COLO829 (cell line): ENCODE measurements at regions not wholly inside any gene's neighbourhood (a gene's known extent, or its start where the extent isn't known, plus 50 kb on each side); places are given as distances from the start of the nearest gene placed in this dataset.

ENCODE experiments used
- DNase-seq: peaks from one replicate; pipeline ENCODE4 v3.0.0; 2012; ENCODE audit warnings: low spot score

GRCh38 chr6:4322134-4322845, 186.9 kb upstream of the ECI2 start:
- no peak for DNase-seq

- peak; percentile 48 for DNase-seq
These were observed 185.5 kb upstream of the ECI2 start for GRCh38 chr6:4320860-4321259.

- DNase-seq, result no peak
These were observed 184.8 kb upstream of the ECI2 start for GRCh38 chr6:4319981-4320683.

GRCh38 chr6:4318321-4318720, 182.9 kb upstream of the ECI2 start:
- DNase-seq, result no peak

- DNase-seq, result peak; percentile 63
These were observed 181.6 kb upstream of the ECI2 start for GRCh38 chr6:4316867-4317400.

GRCh38 chr6:4314201-4314707, 178.9 kb upstream of the ECI2 start:
- DNase-seq, result no peak

- DNase-seq, result peak; percentile 78
These were observed 177.8 kb upstream of the ECI2 start for GRCh38 chr6:4313044-4313686.

- DNase-seq, result no peak
These were observed 176.8 kb upstream of the ECI2 start for GRCh38 chr6:4311976-4312860.

- no peak for DNase-seq
These were observed 174.2 kb upstream of the ECI2 start for GRCh38 chr6:4309540-4309939.

- DNase-seq, result no peak
These were observed 173.0 kb upstream of the ECI2 start for GRCh38 chr6:4308364-4308763.

GRCh38 chr6:4304927-4305455, 169.6 kb upstream of the ECI2 start:
- DNase-seq, result no peak

GRCh38 chr6:4303638-4304037, 168.3 kb upstream of the ECI2 start:
- no peak for DNase-seq

- no peak for DNase-seq
These were observed 167.1 kb upstream of the ECI2 start for GRCh38 chr6:4302524-4302923.

- no peak for DNase-seq
These were observed 166.5 kb upstream of the ECI2 start for GRCh38 chr6:4301871-4302270.

- DNase-seq, result no peak
These were observed 165.5 kb upstream of the ECI2 start for GRCh38 chr6:4300917-4301316.

- no peak for DNase-seq
These were observed 164.1 kb upstream of the ECI2 start for GRCh38 chr6:4299476-4299875.

- DNase-seq, result no peak
These were observed 162.0 kb upstream of the ECI2 start for GRCh38 chr6:4297348-4297747.

- DNase-seq, result no peak
These were observed 161.2 kb upstream of the ECI2 start for GRCh38 chr6:4296552-4296951.

- no peak for DNase-seq
These were observed 160.4 kb upstream of the ECI2 start for GRCh38 chr6:4295783-4296155.

GRCh38 chr6:4295058-4295782, 159.8 kb upstream of the ECI2 start:
- peak; percentile 80 for DNase-seq

GRCh38 chr6:4294636-4295035, 159.3 kb upstream of the ECI2 start:
- DNase-seq, result no peak
